IMR-90 (cell line): ENCODE measurements at regions not wholly inside any gene's neighbourhood (a gene's known extent, or its start where the extent isn't known, plus 50 kb on each side); places are given as distances from the start of the nearest gene placed in this dataset.

Experiments
- ATAC-seq: fragments of 200-7000 bp; cut with Tn5 transposase; 2 replicates; pipeline ENCODE4 v1.9.1; 2020; ENCODE audit warnings: low read depth, mild to moderate bottlenecking, moderate library complexity
- BruUV-seq: library from RNA; stranded (reverse); fragments of 400-500 nt; replicated peaks from 2 replicates; lab custom pipeline; 2021; lab: Mats Ljungman, UMichigan
- CTCF ChIA-PET: fragments of 300-600 bp; formaldehyde crosslinking; extraction: SDS; loops from one replicate; lab custom pipeline; 2021; ENCODE audit warnings: antibody characterized with exemption; lab: Yijun Ruan, JAX
- POLR2A ChIA-PET: fragments of 300-600 bp; sonication (Branson Sonifier 250); formaldehyde crosslinking; loops from one replicate; lab custom pipeline; 2022; ENCODE audit warnings: antibody characterized with exemption; ENCODE audit not compliant: unreplicated experiment; lab: Charles Lee
- DNase-seq: peaks from one replicate; pipeline ENCODE4 v3.0.0; 2013
- H2AFZ ChIP-seq: replicated peaks from 2 replicates; pipeline ENCODE3; 2013; ENCODE audit warnings: low read length, mild to moderate bottlenecking; ENCODE audit not compliant: poor library complexity
- H2AK5ac ChIP-seq: 2 replicates; pipeline ENCODE4 v1.6.1; 2013; ENCODE audit warnings: low read depth, low read length, inconsistent platforms
- H2AK9ac ChIP-seq: replicated peaks from 2 replicates; pipeline ENCODE3; 2013; ENCODE audit warnings: mild to moderate bottlenecking, low read depth, low read length, moderate library complexity; ENCODE audit not compliant: poor library complexity
- H2BK120ac ChIP-seq: 2 replicates; pipeline ENCODE4 v1.6.1; 2013; ENCODE audit warnings: low read depth, low read length, inconsistent platforms
- H2BK15ac ChIP-seq: 3 replicates; pipeline ENCODE4 v1.6.1; 2013; ENCODE audit warnings: low read depth, low read length, inconsistent platforms
- H2BK20ac ChIP-seq: 2 replicates; pipeline ENCODE4 v1.6.1; 2013; ENCODE audit warnings: low read depth, mild to moderate bottlenecking, inconsistent platforms, low read length, moderate library complexity
- H2BK5ac ChIP-seq: 2 replicates; pipeline ENCODE4 v1.6.1; 2013; ENCODE audit warnings: mild to moderate bottlenecking, low read depth, low read length, inconsistent platforms; ENCODE audit not compliant: poor library complexity, severe bottlenecking
- H3K14ac ChIP-seq: replicated peaks from 2 replicates; pipeline ENCODE4 v1.6.1; 2013; ENCODE audit warnings: low read depth, low read length, inconsistent platforms
- H3K18ac ChIP-seq: 2 replicates; pipeline ENCODE4 v1.6.1; 2013; ENCODE audit warnings: low read depth, low read length, control low read depth
- H3K23ac ChIP-seq: 2 replicates; pipeline ENCODE4 v1.6.1; 2013; ENCODE audit warnings: low read depth, low read length, inconsistent platforms
- H3K27ac ChIP-seq: 2 replicates; pipeline ENCODE4 v1.5.1; 2013; ENCODE audit warnings: mild to moderate bottlenecking, control low read depth, low read length; ENCODE audit not compliant: insufficient read depth
- H3K27me3 ChIP-seq: 2 replicates; pipeline ENCODE4 v1.6.1; 2013; ENCODE audit warnings: low read length; ENCODE audit not compliant: control insufficient read depth, insufficient read depth
- H3K36me3 ChIP-seq: 2 replicates; pipeline ENCODE4 v1.6.1; 2013; ENCODE audit warnings: low read length, mixed read lengths; ENCODE audit not compliant: control insufficient read depth, insufficient read depth
- H3K4ac ChIP-seq: 2 replicates; pipeline ENCODE4 v1.6.1; 2013; ENCODE audit warnings: low read depth, low read length, inconsistent platforms
- H3K4me1 ChIP-seq: 2 replicates; pipeline ENCODE4 v1.6.1; 2013; ENCODE audit warnings: low read length, mixed read lengths; ENCODE audit not compliant: control insufficient read depth, insufficient read depth
- H3K4me2 ChIP-seq: 2 replicates; pipeline ENCODE4 v1.6.1; 2013; ENCODE audit warnings: low read depth, mild to moderate bottlenecking, control low read depth, low read length, moderate library complexity
- H3K4me3 ChIP-seq: 2 replicates; pipeline ENCODE4 v1.5.1; 2013; ENCODE audit warnings: low read depth, mild to moderate bottlenecking, control low read depth, low read length, moderate library complexity; ENCODE audit not compliant: insufficient read depth
- H3K56ac ChIP-seq: 2 replicates; pipeline ENCODE4 v1.6.1; 2013; ENCODE audit warnings: low read length, inconsistent platforms; ENCODE audit not compliant: insufficient read depth; ENCODE audit errors: extremely low read depth
- H3K79me1 ChIP-seq, 2 experiments: 2 replicates each; pipeline ENCODE4 v1.6.1; 2013; ENCODE audit warnings: low read length in 2 of 2, inconsistent platforms in 1 of 2, low read depth in 1 of 2
- H3K9ac ChIP-seq: 2 replicates; pipeline ENCODE4 v1.6.1; 2013; ENCODE audit warnings: low read depth, low read length, control low read depth
- H3K9me1 ChIP-seq: 2 replicates; pipeline ENCODE4 v1.6.1; 2013; ENCODE audit warnings: low read length, inconsistent platforms; ENCODE audit not compliant: insufficient read depth
- H3K9me3 ChIP-seq: 2 replicates; pipeline ENCODE4 v1.6.1; 2013; ENCODE audit warnings: low read length; ENCODE audit not compliant: control insufficient read depth, insufficient read depth
- H4K20me1 ChIP-seq: 2 replicates; pipeline ENCODE4 v1.6.1; 2013; ENCODE audit warnings: low read length, inconsistent platforms; ENCODE audit not compliant: insufficient read depth
- H4K5ac ChIP-seq: 2 replicates; pipeline ENCODE4 v1.6.1; 2013; ENCODE audit warnings: mild to moderate bottlenecking, low read depth, low read length, control low read depth
- H4K8ac ChIP-seq, 2 experiments: 2 replicates each; pipeline ENCODE4 v1.6.1; 2013; ENCODE audit warnings: low read depth in 2 of 2, low read length in 2 of 2, control low read depth in 1 of 2, inconsistent platforms in 1 of 2
- H4K91ac ChIP-seq: 2 replicates; pipeline ENCODE4 v1.6.1; 2013; ENCODE audit warnings: low read depth, low read length, inconsistent platforms; ENCODE audit not compliant: insufficient read depth
- BHLHE40 ChIP-seq: fragments of 150-350 bp; IDR thresholded peaks from 2 replicates; pipeline ENCODE4 v1.6.1; 2016; ENCODE audit warnings: mild to moderate bottlenecking, low read depth, low read length
- CEBPB ChIP-seq: IDR thresholded peaks from 2 replicates; pipeline ENCODE4 v1.6.1; 2012; ENCODE audit warnings: low read depth, low read length, improper control_type of control experiment
- CHD1 ChIP-seq: IDR thresholded peaks from 2 replicates; pipeline ENCODE4 v1.6.1; 2012; ENCODE audit warnings: low read depth, low read length, improper control_type of control experiment
- ELK1 ChIP-seq: fragments of 150-350 bp; IDR thresholded peaks from 2 replicates; pipeline ENCODE4 v1.6.1; 2016; ENCODE audit warnings: low read depth, mild to moderate bottlenecking, low read length, moderate library complexity, borderline replicate concordance
- FOS ChIP-seq: fragments of 150-350 bp; IDR thresholded peaks from 2 replicates; pipeline ENCODE4 v1.6.1; 2016; ENCODE audit warnings: low read depth, low read length
- MAFK ChIP-seq: IDR thresholded peaks from 2 replicates; pipeline ENCODE4 v1.6.1; 2012; ENCODE audit warnings: low read depth, low read length, improper control_type of control experiment
- MAZ ChIP-seq: IDR thresholded peaks from 2 replicates; pipeline ENCODE4 v1.6.1; 2012; ENCODE audit warnings: low read depth, mild to moderate bottlenecking, low read length, improper control_type of control experiment, moderate library complexity, borderline replicate concordance
- MXI1 ChIP-seq: IDR thresholded peaks from 2 replicates; pipeline ENCODE4 v1.6.1; 2012; ENCODE audit warnings: low read depth, mild to moderate bottlenecking, low read length, moderate library complexity, borderline replicate concordance
- NFE2L2 ChIP-seq: fragments of 150-350 bp; IDR thresholded peaks from 2 replicates; pipeline ENCODE4 v1.6.1; 2016; ENCODE audit warnings: low read depth, mild to moderate bottlenecking, low read length
- POLR2A ChIP-seq: IDR thresholded peaks from 2 replicates; pipeline ENCODE4 v1.6.1; 2012; ENCODE audit warnings: mild to moderate bottlenecking, low read depth, low read length
- RAD21 ChIP-seq: IDR thresholded peaks from 2 replicates; pipeline ENCODE4 v1.6.1; 2012; ENCODE audit warnings: low read length, improper control_type of control experiment
- RCOR1 ChIP-seq: IDR thresholded peaks from 2 replicates; pipeline ENCODE4 v1.6.1; 2012; ENCODE audit warnings: mild to moderate bottlenecking, low read length, improper control_type of control experiment; ENCODE audit not compliant: insufficient replicate concordance
- RFX5 ChIP-seq: IDR thresholded peaks from 2 replicates; pipeline ENCODE4 v1.8.0; 2012; ENCODE audit warnings: low read depth, mild to moderate bottlenecking, low read length, moderate library complexity
- SMC3 ChIP-seq: fragments of 150-350 bp; IDR thresholded peaks from 2 replicates; pipeline ENCODE4 v1.6.1; 2016; ENCODE audit warnings: low read depth, mild to moderate bottlenecking, antibody characterized with exemption, low read length, moderate library complexity
- WGBS, 2 experiments: methylation state at CpG; one replicate each; pipeline versions ENCODE4 v1.1.5 to v1.1.7; 2013; ENCODE audit warnings: missing lambda C conversion rate in 2 of 2; ENCODE audit not compliant: insufficient read length in 1 of 2; ENCODE audit errors: extremely low coverage in 2 of 2; 5-methylcytosine and 5-hydroxymethylcytosine counted together
- dilution Hi-C: fragments of 300-500 bp; cut with HindIII; formaldehyde crosslinking; loops from one replicate; pipeline ENCODE4 v1.14.3; 2018; ENCODE audit warnings: low sequenced_read_pairs; ENCODE audit not compliant: unreplicated experiment
- in situ Hi-C: fragments of 300-500 bp; cut with MboI; formaldehyde crosslinking; loops from 3 replicates; pipeline ENCODE4 v1.14.3; 2019; ENCODE audit warnings: low sequenced_read_pairs, inconsistent platforms, mixed read lengths
- intact Hi-C: fragments of 100-400 bp; cut with micrococcal nuclease; formaldehyde crosslinking; loops from 2 replicates; pipeline ENCODE4 v1.10.0; 2022
- TF ChIP-seq, protein P1 (sequence below): fragments of 150-350 bp; IDR thresholded peaks from 2 replicates; pipeline ENCODE4 v1.6.1; 2017; ENCODE audit warnings: mild to moderate bottlenecking, antibody characterized with exemption, low read length, low read depth
- TF ChIP-seq, protein P2 (sequence below): conservative IDR thresholded peaks from 2 replicates; pipeline ENCODE4 v1.5.1; 2012; ENCODE audit warnings: mild to moderate bottlenecking, low read depth, low read length, improper control_type of control experiment

DNA sequence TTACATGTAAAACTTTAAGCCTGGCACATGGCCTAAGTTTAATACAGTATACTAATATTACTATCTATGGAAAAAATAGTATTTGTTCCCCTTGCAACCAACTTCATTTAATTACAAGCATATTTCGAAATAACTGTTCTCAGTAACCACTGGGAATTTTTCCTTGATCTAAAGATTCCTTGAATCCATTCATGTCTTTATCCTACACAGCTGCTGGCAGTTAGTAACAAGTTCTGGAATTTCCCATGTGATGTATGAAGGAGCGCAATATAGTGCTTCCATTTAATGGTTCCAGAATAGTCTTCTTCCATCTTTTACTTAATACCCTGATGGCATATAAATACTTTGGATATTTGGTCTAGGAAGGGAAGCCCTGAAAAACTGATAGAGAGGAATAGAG is 136.5 kb downstream of the AASDH start:
- Histone ChIP-seq H3K56ac (no peak overlapping the region), H2AK5ac (no peak overlapping the region), H2BK20ac (no peak overlapping the region), H4K20me1 (no peaks in the 10 kb centered on the region), H3K18ac (no peak overlapping the region), H3K4me1 (no peaks in the 10 kb centered on the region), H3K4ac (no peak overlapping the region), H3K79me1 (no peaks in the 10 kb centered on the region), H3K14ac (no peak overlapping the region), H3K4me2 (no peak overlapping the region), H3K4me3 (no peak overlapping the region), H2BK5ac (no peak overlapping the region), H3K23ac (no peak overlapping the region), H4K5ac (no peak overlapping the region), H3K27ac (no peak overlapping the region), H2AFZ (no peak overlapping the region), H3K36me3 (no peaks in the 10 kb centered on the region), H2BK120ac (no peak overlapping the region), H3K27me3 (no peaks in the 10 kb centered on the region), H4K91ac (no peak overlapping the region), H3K9me1 (no peaks in the 10 kb centered on the region), H3K9me3 (no peaks in the 10 kb centered on the region), H2BK15ac (no peak overlapping the region), H2AK9ac (no peak overlapping the region), H4K8ac (no peak overlapping the region), H3K9ac (no peak overlapping the region)
- TF ChIP-seq CHD1 (no peak), MAZ (no peak), NFE2L2 (no peak), MAFK (no peak), RAD21 (no peak), CEBPB (no peak), POLR2A (no peak), FOS (no peak), SMC3 (no peak), ELK1 (no peak), RCOR1 (no peak), BHLHE40 (no peak), RFX5 (no peak), MXI1 (no peak)
- TF ChIP-seq, protein P1, sequence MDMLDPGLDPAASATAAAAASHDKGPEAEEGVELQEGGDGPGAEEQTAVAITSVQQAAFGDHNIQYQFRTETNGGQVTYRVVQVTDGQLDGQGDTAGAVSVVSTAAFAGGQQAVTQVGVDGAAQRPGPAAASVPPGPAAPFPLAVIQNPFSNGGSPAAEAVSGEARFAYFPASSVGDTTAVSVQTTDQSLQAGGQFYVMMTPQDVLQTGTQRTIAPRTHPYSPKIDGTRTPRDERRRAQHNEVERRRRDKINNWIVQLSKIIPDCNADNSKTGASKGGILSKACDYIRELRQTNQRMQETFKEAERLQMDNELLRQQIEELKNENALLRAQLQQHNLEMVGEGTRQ = no peak
- TF ChIP-seq, protein P2, sequence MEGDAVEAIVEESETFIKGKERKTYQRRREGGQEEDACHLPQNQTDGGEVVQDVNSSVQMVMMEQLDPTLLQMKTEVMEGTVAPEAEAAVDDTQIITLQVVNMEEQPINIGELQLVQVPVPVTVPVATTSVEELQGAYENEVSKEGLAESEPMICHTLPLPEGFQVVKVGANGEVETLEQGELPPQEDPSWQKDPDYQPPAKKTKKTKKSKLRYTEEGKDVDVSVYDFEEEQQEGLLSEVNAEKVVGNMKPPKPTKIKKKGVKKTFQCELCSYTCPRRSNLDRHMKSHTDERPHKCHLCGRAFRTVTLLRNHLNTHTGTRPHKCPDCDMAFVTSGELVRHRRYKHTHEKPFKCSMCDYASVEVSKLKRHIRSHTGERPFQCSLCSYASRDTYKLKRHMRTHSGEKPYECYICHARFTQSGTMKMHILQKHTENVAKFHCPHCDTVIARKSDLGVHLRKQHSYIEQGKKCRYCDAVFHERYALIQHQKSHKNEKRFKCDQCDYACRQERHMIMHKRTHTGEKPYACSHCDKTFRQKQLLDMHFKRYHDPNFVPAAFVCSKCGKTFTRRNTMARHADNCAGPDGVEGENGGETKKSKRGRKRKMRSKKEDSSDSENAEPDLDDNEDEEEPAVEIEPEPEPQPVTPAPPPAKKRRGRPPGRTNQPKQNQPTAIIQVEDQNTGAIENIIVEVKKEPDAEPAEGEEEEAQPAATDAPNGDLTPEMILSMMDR = no peak
- ATAC-seq (no peak), DNase-seq (no peak)
- ChIA-PET POLR2A (no interaction called here), CTCF (no interaction called here)
- intact Hi-C loops (no loop called here), in situ Hi-C loops (no loop called here), dilution Hi-C loops (no loop called here)
- no CpG with 5 or more reads among the region's 2 CpGs for WGBS, 2 experiments
- BruUV-seq = no TSS peak
